H1 (cell line): ENCODE measurements at regions not wholly inside any gene's neighbourhood (a gene's known extent, or its start where the extent isn't known, plus 50 kb on each side); places are given as distances from the start of the nearest gene placed in this dataset.

Experiments used
- CTCF ChIA-PET: fragments of 300-600 bp; sonication (Branson Sonifier 250); formaldehyde crosslinking; loops from one replicate; lab custom pipeline; 2021; ENCODE audit not compliant: partially characterized antibody; lab: Charles Lee
- POLR2A ChIA-PET: fragments of 300-600 bp; sonication (Branson Sonifier 250); formaldehyde crosslinking; loops from one replicate; lab custom pipeline; 2021; ENCODE audit warnings: inconsistent platforms; ENCODE audit not compliant: partially characterized antibody; lab: Charles Lee
- DNase-seq, 2 experiments: peaks; one replicate each; pipeline versions ENCODE4 v3.0.0 to v3.0.0-alpha.2; 2010 to 2022; ENCODE audit warnings: low spot score in 2 of 2, low read depth in 1 of 2, mixed read lengths in 1 of 2
- FAIRE-seq: peaks from 2 replicates; lab custom pipeline; 2011; peaks lifted over from hg19 to GRCh38; lab: Jason Lieb, UNC
- H2AFZ ChIP-seq: 2 replicates; pipeline ENCODE4 v1.8.1; 2012; ENCODE audit warnings: low read length, inconsistent platforms
- H2AK5ac ChIP-seq: 2 replicates; pipeline ENCODE4 v1.6.1; 2013; ENCODE audit warnings: low read depth, low read length
- H2BK120ac ChIP-seq: replicated peaks from 2 replicates; pipeline ENCODE3; 2013; ENCODE audit warnings: low read depth, low read length, inconsistent platforms
- H2BK12ac ChIP-seq: 2 replicates; pipeline ENCODE4 v1.6.1; 2013; ENCODE audit warnings: low read depth, low read length
- H2BK15ac ChIP-seq: 2 replicates; pipeline ENCODE4 v1.6.1; 2013; ENCODE audit warnings: low read length
- H2BK20ac ChIP-seq: 2 replicates; pipeline ENCODE4 v1.6.1; 2013; ENCODE audit warnings: low read length
- H2BK5ac ChIP-seq: 2 replicates; pipeline ENCODE4 v1.6.1; 2013; ENCODE audit warnings: low read depth, low read length
- H3K14ac ChIP-seq: 2 replicates; pipeline ENCODE4 v1.6.1; 2013; ENCODE audit warnings: inconsistent platforms; ENCODE audit not compliant: insufficient read length
- H3K18ac ChIP-seq: 2 replicates; pipeline ENCODE4 v1.6.1; 2013; ENCODE audit warnings: low read length; ENCODE audit errors: extremely low read depth
- H3K23ac ChIP-seq: 2 replicates; pipeline ENCODE4 v1.6.1; 2013; ENCODE audit warnings: inconsistent platforms; ENCODE audit not compliant: insufficient read length
- H3K23me2 ChIP-seq: 2 replicates; pipeline ENCODE4 v1.6.1; 2013; ENCODE audit warnings: low read depth, low read length
- H3K27ac ChIP-seq: 2 replicates; pipeline ENCODE4 v1.6.1; 2011; ENCODE audit warnings: low read depth, low read length, inconsistent platforms
- H3K27me3 ChIP-seq, 4 experiments: replicated peaks in 1 of 4; 1 replicate in 1 of 4; 2 replicates in 3 of 4; pipeline versions ENCODE4 v1.6.1 to v1.8.1; 2011 to 2013; ENCODE audit warnings: low read length in 3 of 4, mild to moderate bottlenecking in 3 of 4, inconsistent platforms in 2 of 4, mixed read lengths in 2 of 4, moderate library complexity in 1 of 4; ENCODE audit not compliant: control insufficient read depth in 3 of 4, insufficient read depth in 3 of 4; ENCODE audit errors: extremely low read depth in 1 of 4
- H3K36me3 ChIP-seq, 4 experiments: 2 replicates each; pipeline versions ENCODE4 v1.6.1 to v1.8.1; 2011 to 2013; ENCODE audit warnings: mild to moderate bottlenecking in 4 of 4, low read length in 3 of 4, moderate library complexity in 2 of 4, control low read depth in 1 of 4, inconsistent platforms in 1 of 4; ENCODE audit not compliant: insufficient read depth in 4 of 4, control insufficient read depth in 2 of 4
- H3K4ac ChIP-seq: replicated peaks from 2 replicates; pipeline ENCODE3; 2013; ENCODE audit warnings: low read length, low read depth, mixed read lengths, inconsistent platforms; ENCODE audit not compliant: insufficient read length
- H3K4me1 ChIP-seq, 4 experiments: replicated peaks in 1 of 4; 1 replicate in 1 of 4; 2 replicates in 3 of 4; pipeline versions ENCODE4 v1.6.1 to v1.8.1; 2011 to 2013; ENCODE audit warnings: low read length in 3 of 4, inconsistent platforms in 2 of 4, mixed read lengths in 1 of 4; ENCODE audit not compliant: insufficient read depth in 4 of 4, control insufficient read depth in 3 of 4
- H3K4me2 ChIP-seq, 2 experiments: 2 replicates each; pipeline versions ENCODE4 v1.6.1 to v1.8.1; 2011 to 2013; ENCODE audit warnings: low read depth in 2 of 2, low read length in 2 of 2, control low read depth in 1 of 2, inconsistent platforms in 1 of 2, mild to moderate bottlenecking in 1 of 2; ENCODE audit not compliant: insufficient read depth in 1 of 2
- H3K4me3 ChIP-seq, 4 experiments: fragments of 200-600, 300-600 bp in 1 of 4; sonication (generic), shearing (Covaris generic), sonication (Bioruptor Twin) in 1 of 4; 2 replicates each; pipeline versions ENCODE4 v1.5.1 to v1.8.1; 2011 to 2016; ENCODE audit warnings: low read length in 4 of 4, low read depth in 3 of 4, control low read depth in 2 of 4, inconsistent platforms in 2 of 4, mild to moderate bottlenecking in 2 of 4, mixed read lengths in 1 of 4, moderate library complexity in 1 of 4; ENCODE audit not compliant: insufficient read depth in 2 of 4; ENCODE audit errors: extremely low read depth in 1 of 4
- H3K56ac ChIP-seq: replicated peaks from 2 replicates; pipeline ENCODE3; 2013; ENCODE audit warnings: low read depth, mild to moderate bottlenecking, mixed read lengths, low read length, inconsistent platforms; ENCODE audit not compliant: insufficient read length
- H3K79me1 ChIP-seq: 2 replicates; pipeline ENCODE4 v1.6.1; 2013; ENCODE audit warnings: low read depth, low read length, control low read depth
- H3K79me2 ChIP-seq, 2 experiments: 2 replicates each; pipeline versions ENCODE4 v1.6.1 to v1.8.1; 2012 to 2013; ENCODE audit warnings: low read length in 2 of 2, mild to moderate bottlenecking in 2 of 2, inconsistent platforms in 1 of 2; ENCODE audit not compliant: insufficient read depth in 2 of 2, control insufficient read depth in 1 of 2
- H3K9ac ChIP-seq, 4 experiments: replicated peaks in 1 of 4; 1 replicate in 1 of 4; 2 replicates in 3 of 4; pipeline versions ENCODE4 v1.6.1 to v1.8.1; 2011 to 2013; ENCODE audit warnings: low read depth in 3 of 4, low read length in 3 of 4, control low read depth in 2 of 4, mild to moderate bottlenecking in 2 of 4, moderate library complexity in 2 of 4, inconsistent platforms in 1 of 4; ENCODE audit errors: extremely low read depth in 1 of 4
- H3K9me3 ChIP-seq, 2 experiments: 2 replicates each; pipeline versions ENCODE4 v1.6.1 to v1.8.1; 2012 to 2013; ENCODE audit warnings: mild to moderate bottlenecking in 2 of 2, moderate library complexity in 2 of 2, control low read depth in 1 of 2, inconsistent platforms in 1 of 2, low read depth in 1 of 2, low read length in 1 of 2, mixed read lengths in 1 of 2; ENCODE audit not compliant: insufficient read depth in 2 of 2
- H4K20me1 ChIP-seq, 2 experiments: replicated peaks in 1 of 2; 2 replicates each; pipeline versions ENCODE3 to v1.8.1; 2011 to 2013; ENCODE audit warnings: inconsistent platforms in 2 of 2, low read length in 2 of 2, mild to moderate bottlenecking in 1 of 2; ENCODE audit not compliant: insufficient read depth in 2 of 2, control insufficient read depth in 1 of 2
- H4K5ac ChIP-seq: 2 replicates; pipeline ENCODE4 v1.6.1; 2013; ENCODE audit warnings: low read length, low read depth, mixed read lengths, inconsistent platforms; ENCODE audit not compliant: insufficient read length
- H4K8ac ChIP-seq: 2 replicates; pipeline ENCODE4 v1.8.0; 2013; ENCODE audit warnings: mild to moderate bottlenecking, moderate library complexity, low read length, inconsistent platforms; ENCODE audit not compliant: insufficient read depth; ENCODE audit errors: extremely low read depth
- H4K91ac ChIP-seq: replicated peaks from 2 replicates; pipeline ENCODE3; 2013; ENCODE audit warnings: low read length, mixed read lengths, inconsistent platforms; ENCODE audit not compliant: insufficient read length
- ATF3 ChIP-seq: IDR thresholded peaks from 2 replicates; pipeline ENCODE4 v1.6.1; 2011; ENCODE audit warnings: low read depth, mild to moderate bottlenecking, low read length; ENCODE audit not compliant: insufficient read depth
- CTBP2 ChIP-seq: IDR thresholded peaks from 2 replicates; pipeline ENCODE4 v1.7.0; 2011; ENCODE audit warnings: borderline replicate concordance, mild to moderate bottlenecking, moderate library complexity, mixed read lengths, low read length; ENCODE audit not compliant: insufficient read depth, insufficient read length
- MAFK ChIP-seq: IDR thresholded peaks from 2 replicates; pipeline ENCODE4 v1.6.1; 2012; ENCODE audit warnings: low read depth, mild to moderate bottlenecking, improper control_type of control experiment, low read length
- WGBS, 2 experiments: shearing (Covaris generic) in 1 of 2; methylation state at CpG; one replicate each; pipeline versions ENCODE4 v1.1.6 to v1.1.7; 2013 to 2015; ENCODE audit warnings: low lambda C conversion rate in 2 of 2, mixed read lengths in 2 of 2, inconsistent platforms in 1 of 2, low coverage in 1 of 2, missing lambda C conversion rate in 1 of 2; ENCODE audit not compliant: insufficient replicate concordance in 2 of 2, insufficient coverage in 1 of 2, insufficient read length in 1 of 2; ENCODE audit errors: extremely low coverage in 1 of 2, missing lambda C conversion rate in 1 of 2; 5-methylcytosine and 5-hydroxymethylcytosine counted together

GRCh38 chr18:45378933-45379332 lies 236.3 kb upstream of the SLC14A2 start:
- Histone ChIP-seq H3K18ac (no peak overlapping the region), H4K8ac (no peak overlapping the region), H3K4me3 (no peak overlapping the region), H2BK15ac (no peak overlapping the region), H3K4ac (no peak overlapping the region), H3K23ac (no peak overlapping the region), H3K4me1 (no peaks in the 10 kb centered on the region), H3K14ac (no peak overlapping the region), H3K56ac (no peak overlapping the region), H2BK12ac (no peak overlapping the region), H4K20me1 (no peaks in the 10 kb centered on the region), H4K91ac (no peak overlapping the region), H3K27ac (no peak overlapping the region), H3K27me3 (no peaks in the 10 kb centered on the region), H3K9ac (no peak overlapping the region), H2BK5ac (no peak overlapping the region), H4K5ac (no peak overlapping the region), H3K4me2 (no peak overlapping the region), H2AFZ (no peak overlapping the region), H2BK20ac (no peak overlapping the region), H3K36me3 (no peaks in the 10 kb centered on the region), H3K23me2 (no peaks in the 10 kb centered on the region), H3K79me1 (no peaks in the 10 kb centered on the region), H2AK5ac (no peak overlapping the region), H3K9me3 (no peaks in the 10 kb centered on the region), H2BK120ac (no peak overlapping the region), H3K79me2 (no peaks in the 10 kb centered on the region)
- POLR2A ChIA-PET, result no interaction called here
- TF ChIP-seq MAFK (no peak), CTBP2 (no peak), ATF3 (no peak)
- WGBS, 2 experiments, result 86% methylated on average over 5 of the region's 5 CpGs; no CpG with 5 or more reads in 1 of the 2 experiments
- FAIRE-seq (no peak), DNase-seq (no peak)
- CTCF ChIA-PET, result interaction anchor here (0.7 to 11.3 kb wide), 4 partner anchors 14 to 103 kb away, joined by 3 to 131 read pairs (median 8); no protein-coding TSS in a partner anchor
